GM21515 (cell line): ENCODE measurements at regions not wholly inside any gene's neighbourhood (a gene's known extent, or its start where the extent isn't known, plus 50 kb on each side); places are given as distances from the start of the nearest gene placed in this dataset.

Source experiments
- ATAC-seq: cut with Tn5 transposase; IDR thresholded peaks from one replicate; pipeline ENCODE4 v1.9.1; 2021; ENCODE audit not compliant: unreplicated experiment

DNA sequence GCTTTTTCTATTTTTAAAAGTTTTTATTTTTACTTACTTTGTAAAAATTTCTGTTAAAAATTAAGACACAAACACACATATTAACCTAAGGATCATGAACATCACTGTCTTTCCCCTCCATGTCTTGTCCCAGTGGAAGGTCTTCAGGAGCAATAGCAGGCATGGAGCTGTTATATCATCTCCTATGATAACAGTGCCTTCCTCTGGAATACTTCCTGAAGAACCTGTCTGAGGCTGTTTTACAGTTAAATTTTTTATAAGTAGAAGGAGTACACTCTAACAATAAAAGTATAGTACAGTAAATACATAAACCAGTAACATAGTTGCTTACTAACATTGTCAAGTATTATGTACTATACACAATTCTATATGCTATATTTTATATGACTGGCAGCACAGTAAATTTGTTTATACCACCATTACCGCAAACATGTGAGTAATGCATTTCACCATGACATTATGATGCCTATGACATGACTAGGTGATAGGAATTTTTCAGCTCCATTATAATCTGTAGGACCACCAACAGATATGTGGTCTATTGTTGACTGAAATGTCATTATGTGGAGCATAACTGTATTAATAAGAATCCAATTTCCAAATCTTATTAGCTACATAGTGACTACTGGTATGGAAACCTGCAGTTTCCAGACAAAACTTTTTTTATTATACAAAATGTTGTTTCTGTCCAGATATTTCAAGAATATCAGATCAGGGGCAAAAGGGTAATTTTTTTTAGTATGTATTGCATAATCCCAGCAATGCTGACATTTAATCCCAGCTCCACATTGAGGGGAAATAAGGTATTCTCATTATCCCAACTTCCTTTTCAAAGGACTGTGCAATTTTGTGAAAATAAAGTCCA lies 337.2 kb upstream of the SLC39A10 start:
- no peak for ATAC-seq

DNA sequence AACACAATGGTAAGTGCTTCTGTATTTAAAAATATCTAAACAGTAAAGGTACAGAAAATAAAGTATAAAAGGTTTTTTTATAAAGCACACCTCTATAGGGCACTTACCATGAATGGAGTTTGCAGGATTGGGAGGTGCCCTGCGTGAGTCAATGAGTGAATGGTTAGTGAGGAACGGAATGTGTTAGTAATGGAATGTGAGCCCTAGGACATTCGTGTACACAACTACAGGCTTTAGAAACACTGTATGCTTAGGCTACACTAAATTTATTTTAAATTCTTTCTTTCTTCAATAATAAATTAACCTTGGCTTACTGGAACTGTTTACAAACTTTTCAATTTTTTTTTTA lies 337.9 kb upstream of the SLC39A10 start:
- no peak for ATAC-seq

DNA sequence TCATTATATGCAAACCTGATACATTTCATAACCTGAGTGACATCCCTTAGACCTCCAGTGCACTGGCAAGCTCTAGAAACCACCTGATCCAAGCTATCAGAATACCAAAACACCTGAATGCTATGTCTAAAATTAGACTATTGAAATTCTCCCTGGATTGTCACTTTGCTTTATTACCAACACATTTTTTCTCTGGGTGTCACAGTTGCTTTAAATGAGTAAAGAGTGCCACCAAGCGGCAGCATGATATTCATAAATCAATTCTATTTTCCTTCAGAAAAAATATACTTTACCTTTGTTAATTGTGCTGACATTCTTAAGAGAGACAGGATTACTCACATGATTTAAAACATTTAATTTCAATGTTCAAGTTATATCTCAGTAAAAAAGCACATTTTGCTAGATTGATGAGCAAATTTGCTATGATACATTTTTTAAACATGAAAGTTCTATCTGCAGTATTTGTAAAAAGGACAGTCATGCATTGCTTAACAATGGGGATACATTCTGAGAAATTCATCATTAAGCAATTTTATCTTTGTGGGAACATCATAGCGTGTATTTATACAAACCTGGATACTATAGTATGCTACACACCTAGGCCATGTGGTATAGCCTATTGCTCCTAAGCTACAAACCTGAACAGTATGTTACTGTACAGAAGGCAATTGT lies 338.4 kb upstream of the SLC39A10 start:
- ATAC-seq, result no peak

- no peak for ATAC-seq
Observed at GRCh38 chr2:195317550-195317949, 339.5 kb upstream of the SLC39A10 start.

DNA sequence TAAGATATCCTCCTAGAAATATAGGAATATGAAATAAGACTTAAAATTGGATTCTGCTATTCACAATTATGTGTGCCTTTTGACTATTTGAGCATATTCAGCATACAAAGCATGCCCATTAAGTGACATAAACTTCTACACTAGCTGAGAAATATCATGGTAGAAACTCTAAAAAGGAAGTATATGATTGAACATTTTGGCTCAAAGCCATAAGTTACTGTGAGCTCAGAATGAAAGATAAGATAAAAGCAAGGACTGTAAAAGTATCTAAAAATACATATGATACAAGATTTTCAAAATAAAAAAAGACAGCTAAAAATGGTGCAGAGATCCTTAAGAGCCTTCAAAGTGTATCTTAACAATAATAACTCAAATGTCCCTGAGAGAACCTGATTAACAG lies 340.5 kb upstream of the SLC39A10 start:
- ATAC-seq, result no peak

DNA sequence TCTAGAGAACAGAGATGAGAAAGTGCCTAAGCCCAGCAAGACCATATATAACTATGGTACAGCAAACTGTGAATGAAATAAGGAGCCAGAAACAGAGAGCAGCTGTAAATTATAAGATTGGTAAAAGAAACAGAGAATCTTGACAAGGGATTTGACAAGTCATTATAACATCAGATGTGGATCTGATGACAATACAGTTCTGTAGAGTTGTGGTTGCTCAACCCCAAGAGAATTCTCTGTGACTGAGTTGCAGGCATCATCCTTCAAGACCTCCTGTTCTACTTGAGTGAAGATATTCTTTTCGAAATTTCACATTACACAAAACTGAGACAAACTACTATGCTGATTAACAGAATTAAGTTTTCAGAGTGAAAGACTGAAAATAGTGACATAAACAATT lies 343.1 kb upstream of the SLC39A10 start:
- peak; percentile 59 for ATAC-seq

DNA sequence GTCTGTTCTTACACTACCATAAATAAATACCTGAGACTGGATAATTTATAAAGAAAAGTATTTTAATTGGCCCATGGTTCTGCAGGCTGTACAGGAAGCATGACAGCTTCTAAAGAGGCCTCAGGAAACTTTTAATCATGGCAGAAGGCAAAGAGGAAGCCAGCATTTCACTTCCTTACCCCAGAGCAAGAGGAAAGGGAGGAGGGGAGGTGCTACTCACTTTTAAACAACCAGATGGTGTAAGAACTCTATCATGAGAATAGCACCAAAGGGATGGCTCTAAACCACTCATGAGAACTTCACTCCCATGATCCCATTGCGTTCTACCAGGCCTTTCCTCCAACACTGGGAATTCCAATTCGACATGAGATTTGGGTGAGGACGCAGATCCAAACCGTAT lies 344.4 kb upstream of the SLC39A10 start:
- no peak for ATAC-seq

DNA sequence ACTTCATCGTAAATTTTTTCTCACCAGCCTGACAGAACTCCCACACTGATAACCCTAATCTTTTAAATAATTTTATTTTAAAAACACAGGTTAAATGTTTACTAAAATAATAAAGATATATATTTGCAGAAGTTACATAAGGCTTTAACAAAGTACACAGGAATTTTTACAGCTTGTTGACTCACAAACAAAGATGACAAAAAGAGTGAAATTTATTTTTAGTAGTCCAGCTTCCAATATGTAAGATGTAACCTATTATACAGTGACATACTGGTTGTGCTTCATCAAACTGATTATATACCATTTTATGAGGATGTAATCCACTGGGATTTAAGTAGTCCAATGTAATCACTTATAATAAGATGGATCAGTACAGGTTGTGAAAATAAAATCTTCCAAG lies 348.9 kb upstream of the SLC39A10 start:
- no peak for ATAC-seq

GRCh38 chr2:195307751-195308150 lies 349.3 kb upstream of the SLC39A10 start:
- no peak for ATAC-seq

- no peak for ATAC-seq
Observed at GRCh38 chr2:195304310-195304709, 352.7 kb upstream of the SLC39A10 start.

- no peak for ATAC-seq
Observed at GRCh38 chr2:195300631-195301030, 356.4 kb upstream of the SLC39A10 start.

DNA sequence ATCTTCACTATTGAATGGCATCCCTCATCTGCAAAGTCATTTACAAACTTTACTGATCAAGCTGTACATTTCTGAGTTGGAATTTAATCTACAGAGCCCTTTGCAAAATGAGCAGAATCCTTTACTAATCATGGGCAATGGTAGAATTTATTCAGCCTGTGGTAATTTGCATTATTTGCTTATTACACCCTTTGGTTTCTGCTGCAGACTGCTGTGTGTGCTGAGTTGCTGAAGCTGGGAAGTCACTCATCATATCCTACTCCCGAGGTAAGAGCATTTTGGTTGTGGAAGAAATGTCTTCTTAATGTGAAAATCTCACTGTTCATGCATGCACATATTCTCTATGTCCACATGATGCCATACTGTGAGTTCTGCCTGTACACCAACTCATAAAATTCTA lies 357.4 kb upstream of the SLC39A10 start:
- ATAC-seq, result no peak

- no peak for ATAC-seq
Observed at GRCh38 chr2:195296490-195296889, 360.5 kb upstream of the SLC39A10 start.

DNA sequence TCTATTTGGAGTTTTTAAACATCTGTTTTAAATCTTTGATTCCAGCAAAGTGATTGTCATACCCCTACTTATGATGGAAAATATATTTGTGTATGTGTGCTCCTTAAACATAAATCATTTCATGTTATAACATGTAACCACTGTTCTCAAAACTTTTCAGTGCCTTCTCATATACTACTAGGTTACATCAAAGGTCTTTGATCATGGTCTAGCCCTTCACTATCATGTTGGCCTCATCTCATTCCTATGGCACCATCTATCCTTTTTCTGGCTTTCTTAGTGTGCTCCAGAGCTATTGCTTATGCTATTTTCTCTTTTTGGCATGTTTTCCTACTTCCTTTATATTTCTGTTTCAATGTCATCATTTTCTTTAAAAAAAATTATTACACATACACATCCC lies 367.9 kb upstream of the SLC39A10 start:
- no peak for ATAC-seq

GRCh38 chr2:195279840-195280427 lies 377.1 kb upstream of the SLC39A10 start:
- no peak for ATAC-seq

DNA sequence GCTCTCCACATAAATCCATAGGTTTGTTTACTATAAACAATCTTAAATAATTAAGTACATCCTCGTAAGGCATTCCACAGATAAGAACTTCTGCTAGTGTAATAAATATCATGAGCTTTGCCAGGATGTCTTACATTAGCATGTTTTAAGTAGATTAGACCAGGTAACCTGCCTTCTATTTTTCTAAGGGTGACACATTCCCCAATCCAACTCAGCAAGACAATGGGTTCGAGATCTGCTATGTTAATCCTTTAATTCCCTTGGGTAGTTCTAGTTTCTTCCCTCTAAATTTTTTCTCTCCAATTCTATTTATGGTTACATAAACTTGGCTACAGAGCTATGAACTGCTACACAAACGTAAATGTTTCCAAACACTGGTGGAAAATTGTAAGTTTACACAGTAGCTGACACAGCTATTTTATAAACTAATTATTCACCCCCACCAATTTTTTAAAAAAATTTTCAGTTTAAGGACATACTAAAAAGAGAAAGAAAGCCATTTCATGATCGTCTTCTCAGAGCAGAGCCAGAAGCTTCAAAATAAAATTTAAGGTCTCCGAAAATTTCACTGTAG lies 386.5 kb upstream of the SLC39A10 start:
- ATAC-seq, result no peak

DNA sequence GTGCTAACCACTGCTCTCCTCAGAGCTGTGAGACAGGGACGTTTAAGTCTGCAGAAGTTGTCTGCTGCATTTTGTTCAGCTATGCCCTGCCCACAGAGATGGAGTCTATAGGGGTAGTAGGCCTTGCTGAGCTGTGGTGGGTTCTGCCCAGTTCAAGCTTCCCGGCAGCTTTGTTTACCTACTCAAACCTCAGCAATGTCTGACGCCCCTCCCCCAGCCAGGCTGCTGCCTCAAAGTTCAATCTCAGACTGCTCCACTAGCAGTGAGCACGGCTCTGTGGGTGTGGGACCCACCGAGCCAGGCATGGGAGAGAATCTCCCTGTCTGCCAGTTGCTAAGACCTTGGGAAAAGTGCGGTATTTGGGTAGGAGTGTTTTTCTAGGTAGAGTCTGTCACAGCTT lies 387.8 kb upstream of the SLC39A10 start:
- no peak for ATAC-seq

DNA sequence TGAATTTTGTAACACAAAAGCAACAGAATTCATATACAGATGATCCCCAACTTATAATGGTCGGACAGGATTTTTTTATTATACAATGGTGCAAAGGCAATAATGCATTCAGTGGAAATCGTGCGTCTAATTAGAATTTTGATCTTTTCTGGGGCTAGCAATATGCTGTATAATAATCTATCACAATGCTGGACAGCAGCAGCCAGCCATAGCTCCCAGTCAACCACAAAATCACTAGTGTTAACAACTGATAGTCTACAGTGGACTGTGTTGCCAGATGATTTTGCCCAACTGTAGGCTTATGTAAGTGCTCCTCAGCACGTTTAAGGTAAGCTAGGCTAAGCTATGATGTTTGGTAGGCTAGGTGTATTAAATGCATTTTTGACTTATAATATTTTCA lies 399.0 kb upstream of the SLC39A10 start:
- no peak for ATAC-seq

DNA sequence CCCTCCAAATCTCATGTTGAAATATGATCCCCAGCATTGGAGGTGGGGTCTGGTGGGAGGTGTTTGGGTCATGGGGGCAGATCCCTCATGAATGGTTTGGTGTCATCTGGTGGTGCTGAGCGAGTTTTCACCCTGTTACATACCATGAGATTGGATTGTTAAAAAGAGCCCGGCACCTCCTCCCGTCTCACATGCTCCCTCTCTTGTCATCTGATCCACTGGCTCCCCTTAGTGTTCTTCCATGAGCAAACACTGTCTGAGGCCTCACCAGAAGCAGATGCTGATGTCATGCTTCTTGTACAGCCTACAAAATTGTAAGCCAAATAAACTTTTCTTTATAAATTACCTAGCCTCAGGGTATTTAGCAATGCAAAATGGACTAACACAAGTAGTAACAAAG lies 405.0 kb upstream of the SLC39A10 start:
- ATAC-seq, result no peak

GRCh38 chr2:195251214-195251613 lies 405.8 kb upstream of the SLC39A10 start:
- ATAC-seq, result no peak

- ATAC-seq, result no peak
Observed at GRCh38 chr2:195238826-195239225, 418.2 kb upstream of the SLC39A10 start.

- ATAC-seq, result no peak
Observed at GRCh38 chr2:195238379-195238778, 418.6 kb upstream of the SLC39A10 start.
